GM18502 (cell line): ENCODE measurements at regions not wholly inside any gene's neighbourhood (a gene's known extent, or its start where the extent isn't known, plus 50 kb on each side); places are given as distances from the start of the nearest gene placed in this dataset.
"Not testable (repeated sequence)": the region's sequence is repeated elsewhere in the genome, so short reads cannot be mapped to it uniquely, and the experiment has no call there.

Experiments used
- ATAC-seq: cut with Tn5 transposase; IDR thresholded peaks from one replicate; pipeline ENCODE4 v1.9.1; 2021; ENCODE audit warnings: mild to moderate bottlenecking; ENCODE audit not compliant: unreplicated experiment, poor library complexity

GRCh38 chr11:37972691-37973090 lies 1374.7 kb upstream of the RAG2 start:
- ATAC-seq, result no peak

- not testable (repeated sequence) for ATAC-seq
Measured at GRCh38 chr11:37969336-37969735, 1371.3 kb upstream of the RAG2 start.

- ATAC-seq, result no peak
Measured at GRCh38 chr11:37968148-37968547, 1370.1 kb upstream of the RAG2 start.

DNA sequence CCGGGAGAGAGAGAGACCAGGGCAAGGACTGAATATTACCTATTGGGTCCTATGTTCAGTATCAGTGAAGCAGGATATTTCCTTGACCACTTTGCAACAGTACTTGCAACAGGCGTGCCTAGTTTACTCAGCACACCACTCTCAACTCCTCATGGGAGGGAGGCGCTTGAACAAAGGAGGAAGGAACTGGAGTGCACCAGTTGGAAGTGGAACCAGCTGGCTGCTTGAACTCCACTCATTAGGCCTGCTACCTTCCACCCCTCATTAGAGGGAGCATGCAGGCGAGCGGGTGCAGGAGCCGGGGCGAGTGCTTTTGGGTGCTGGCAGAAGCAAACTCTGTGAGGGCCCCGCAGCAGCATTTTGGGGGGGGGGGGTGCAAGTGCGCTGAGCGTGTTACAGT lies 1369.6 kb upstream of the RAG2 start:
- ATAC-seq, result no peak

- no peak for ATAC-seq
Measured at GRCh38 chr11:37963440-37963839, 1365.4 kb upstream of the RAG2 start.

DNA sequence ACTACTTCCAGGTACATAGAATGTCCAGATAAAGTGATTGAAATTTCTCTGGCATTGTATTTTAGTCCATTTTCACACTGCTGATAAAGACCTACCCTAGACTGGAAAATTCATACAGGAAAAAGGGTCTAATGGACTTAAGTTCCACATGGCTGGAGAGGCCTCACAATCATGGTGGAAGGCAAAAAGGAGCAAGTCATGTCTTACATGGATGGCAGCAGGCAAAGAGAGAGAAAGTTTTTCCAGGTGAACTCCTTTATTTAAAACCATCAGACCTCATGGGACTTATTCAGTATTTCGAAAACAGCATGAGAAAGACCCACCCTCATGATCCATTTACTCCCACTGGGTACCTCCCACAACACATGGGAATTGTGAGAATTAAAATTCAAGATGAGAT lies 1359.7 kb upstream of the RAG2 start:
- ATAC-seq, result no peak

DNA sequence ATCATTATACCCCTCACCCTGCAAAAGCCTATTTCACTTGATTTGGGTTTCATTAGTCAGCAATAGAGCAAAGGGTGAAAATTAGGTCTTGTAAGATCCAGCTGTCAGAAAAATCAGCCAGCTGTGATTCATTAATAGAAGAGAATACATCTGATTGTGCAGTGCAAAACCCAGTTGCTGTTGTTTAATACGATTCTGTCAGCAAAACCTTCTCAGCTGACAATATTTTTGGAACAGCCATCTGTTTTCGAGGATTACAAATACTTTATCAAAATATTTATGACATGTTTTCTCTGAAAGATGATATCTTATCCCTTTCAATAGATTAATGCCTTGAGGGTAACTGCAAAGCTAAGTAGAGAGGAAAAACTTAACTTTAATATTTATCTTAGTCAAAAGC lies 1354.0 kb upstream of the RAG2 start:
- no peak for ATAC-seq

DNA sequence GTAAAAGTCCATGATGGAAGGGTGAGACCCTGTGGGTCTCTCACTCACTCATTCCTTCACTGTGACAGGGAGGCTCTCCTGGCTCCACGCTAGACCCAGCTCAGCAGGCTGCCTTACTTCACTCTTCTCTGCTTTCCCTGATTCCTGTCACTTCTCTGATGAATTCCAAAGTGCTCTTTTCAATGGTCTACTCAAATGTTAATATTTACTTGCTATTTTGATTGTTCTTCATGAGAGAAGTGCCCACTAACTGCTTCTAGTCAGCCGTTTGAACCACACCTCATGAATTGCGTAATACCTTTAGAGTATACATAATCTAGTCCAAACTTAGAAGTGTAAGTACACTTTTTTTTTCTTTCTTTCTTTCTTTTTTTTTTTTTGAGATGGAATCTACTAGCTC lies 1350.2 kb upstream of the RAG2 start:
- ATAC-seq, result no peak

DNA sequence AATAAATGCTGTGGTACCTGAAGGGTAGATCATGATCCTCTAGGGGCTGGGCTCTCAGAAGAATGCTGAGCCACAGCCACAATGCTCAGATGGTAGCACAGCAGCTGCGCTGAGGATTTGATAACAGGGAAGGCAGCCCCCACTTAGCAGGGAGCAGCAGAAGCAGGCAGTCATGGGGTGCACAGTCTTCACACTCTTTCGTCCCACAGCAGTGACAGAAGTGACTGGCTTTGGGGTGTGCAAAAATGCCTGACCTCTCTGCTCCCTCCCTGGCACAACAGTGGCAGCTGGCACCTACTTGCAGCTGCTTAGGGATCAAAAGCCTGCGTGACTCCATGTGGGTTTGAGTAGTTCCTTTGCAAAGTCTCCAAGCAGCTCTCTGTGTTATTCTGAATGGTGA lies 1349.8 kb upstream of the RAG2 start:
- ATAC-seq, result no peak

- peak; percentile 79 for ATAC-seq
Measured at GRCh38 chr11:37946155-37946766, 1348.2 kb upstream of the RAG2 start.

- no peak for ATAC-seq
Measured at GRCh38 chr11:37942081-37942480, 1344.0 kb upstream of the RAG2 start.

GRCh38 chr11:37929100-37929653 lies 1331.1 kb upstream of the RAG2 start:
- no peak for ATAC-seq

DNA sequence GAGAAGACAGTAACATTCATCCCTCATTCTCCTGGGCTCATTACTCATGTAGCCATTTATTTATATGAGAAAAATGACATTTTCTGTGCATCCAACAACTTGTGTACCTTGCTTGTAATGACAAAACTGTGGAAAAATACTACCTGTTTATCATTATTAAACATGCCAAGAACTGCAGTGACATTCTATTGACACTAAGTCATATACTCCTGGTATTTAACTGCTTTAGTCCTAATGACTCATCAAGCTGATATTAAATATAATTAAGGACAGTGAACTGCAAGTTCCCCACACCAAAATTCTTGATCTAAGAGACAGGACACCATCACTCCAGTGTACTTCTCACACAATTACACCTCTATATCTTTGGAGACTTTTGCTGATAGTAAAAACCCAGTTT lies 1328.7 kb upstream of the RAG2 start:
- no peak for ATAC-seq

DNA sequence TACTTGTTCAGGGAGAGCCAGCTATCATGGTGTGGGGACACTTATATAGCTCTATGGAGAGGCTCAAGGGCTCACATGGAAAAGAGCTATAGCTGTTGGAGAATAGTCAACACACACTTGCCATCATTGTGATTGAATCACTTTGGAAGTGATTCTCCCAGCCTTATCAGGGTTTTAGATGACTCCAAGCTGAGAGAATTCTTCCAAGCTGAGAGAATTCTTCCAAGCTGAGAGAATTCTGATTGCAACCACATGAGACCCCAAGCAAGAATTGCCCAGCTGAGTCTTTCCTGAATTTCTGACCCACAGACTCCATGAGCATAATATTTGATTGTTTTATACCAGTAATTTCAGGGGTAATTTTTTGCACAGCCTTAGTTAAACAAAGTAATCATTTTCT lies 1318.3 kb upstream of the RAG2 start:
- no peak for ATAC-seq

GRCh38 chr11:37914859-37915258 lies 1316.8 kb upstream of the RAG2 start:
- ATAC-seq, result no peak

- no peak for ATAC-seq
Measured at GRCh38 chr11:37908219-37908548, 1310.1 kb upstream of the RAG2 start.

DNA sequence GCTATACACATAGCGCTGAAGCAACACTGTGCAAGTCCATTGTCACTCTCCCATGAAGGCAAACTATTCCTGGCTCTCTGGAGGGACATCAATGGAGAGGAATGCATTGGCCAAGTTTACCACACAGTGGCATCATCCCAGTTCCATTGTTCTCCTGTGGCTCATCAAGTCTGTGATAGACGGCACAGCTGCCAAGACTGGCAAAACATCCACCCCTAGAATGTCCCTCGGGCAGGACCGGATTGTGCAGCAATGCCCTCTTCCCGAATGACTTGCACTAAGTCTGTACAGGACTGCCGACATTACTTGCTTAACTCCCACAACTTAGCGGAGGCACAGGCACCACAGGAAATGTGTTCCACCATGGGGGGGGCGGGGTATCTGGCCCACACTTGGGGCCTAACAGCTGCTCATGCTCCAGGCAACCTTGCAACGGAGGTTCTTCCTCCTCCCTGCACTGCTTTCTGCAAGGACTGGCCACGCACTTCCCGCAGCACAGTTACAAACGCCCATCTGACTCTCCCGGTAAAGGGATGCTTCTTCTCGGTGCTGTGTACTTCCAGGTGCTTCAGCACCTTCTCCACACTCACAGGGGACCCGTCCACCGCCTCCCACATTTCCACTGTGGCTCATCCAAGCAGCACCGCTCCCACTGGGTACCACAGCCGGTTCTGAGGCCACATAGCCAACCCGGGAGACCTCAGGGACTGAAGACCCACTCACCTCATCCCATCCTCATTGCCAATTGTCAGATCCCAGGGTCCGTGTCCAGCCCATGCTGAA lies 1309.6 kb upstream of the RAG2 start:
- ATAC-seq, result no peak

GRCh38 chr11:37905707-37906417 lies 1307.8 kb upstream of the RAG2 start:
- ATAC-seq, result no peak

DNA sequence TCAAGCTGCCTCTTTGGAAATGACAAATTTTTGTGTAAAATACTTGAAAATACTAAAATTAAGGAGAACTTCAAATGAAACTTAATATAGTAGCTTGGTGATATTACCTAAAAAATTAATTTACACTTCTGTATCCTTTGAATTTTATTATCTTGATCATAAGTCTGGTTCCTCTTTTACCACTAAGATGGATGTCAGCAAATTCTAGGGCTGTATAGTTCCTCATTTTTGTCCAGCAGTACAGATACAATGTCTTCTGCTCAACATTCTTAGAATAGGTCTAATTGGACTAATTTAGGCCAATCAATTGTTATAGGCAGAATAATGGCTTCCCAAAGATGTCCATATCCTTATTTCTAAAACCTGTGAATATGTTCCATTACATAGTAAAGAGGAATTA lies 1298.0 kb upstream of the RAG2 start:
- no peak for ATAC-seq

DNA sequence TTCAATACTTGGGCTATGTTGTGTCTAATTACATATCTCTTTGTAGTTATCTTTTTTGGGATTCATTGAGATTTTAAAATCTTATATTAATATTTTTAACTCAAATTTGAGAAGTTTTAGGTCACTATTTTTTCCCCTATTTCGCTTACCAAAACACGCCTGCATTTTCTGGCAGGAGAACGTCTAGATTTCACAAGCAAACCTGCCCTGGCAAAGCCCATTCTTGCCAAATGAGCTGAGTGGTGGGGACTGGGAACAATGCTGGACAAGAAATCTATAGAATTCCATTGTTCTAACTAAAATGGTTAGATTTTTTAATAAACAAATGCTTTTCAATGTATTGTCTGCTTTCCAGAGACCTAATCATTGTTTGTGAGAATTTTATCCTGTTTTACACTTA lies 1283.7 kb upstream of the RAG2 start:
- no peak for ATAC-seq

- ATAC-seq, result no peak
Measured at GRCh38 chr11:37861671-37862070, 1263.6 kb upstream of the RAG2 start.
